NCI-H510A (cell line): ENCODE measurements at regions not wholly inside any gene's neighbourhood (a gene's known extent, or its start where the extent isn't known, plus 50 kb on each side); places are given as distances from the start of the nearest gene placed in this dataset.

Experiments used
- DNase-seq: peaks from one replicate; lab custom pipeline; 2025; lab: John Stamatoyannopoulos, UW

GRCh38 chr13:59494151-59494550, 669.6 kb downstream of the DIAPH3 start:
- no peak for DNase-seq

- no peak for DNase-seq
Measured at GRCh38 chr13:59494560-59494970, 669.2 kb downstream of the DIAPH3 start.

- DNase-seq, result no peak
Measured at GRCh38 chr13:59495299-59495698, 668.4 kb downstream of the DIAPH3 start.

- no peak for DNase-seq
Measured at GRCh38 chr13:59495936-59496512, 667.7 kb downstream of the DIAPH3 start.

GRCh38 chr13:59497621-59498247, 666.0 kb downstream of the DIAPH3 start:
- DNase-seq, result no peak

GRCh38 chr13:59501004-59501403, 662.7 kb downstream of the DIAPH3 start:
- no peak for DNase-seq

- DNase-seq, result no peak
Measured at GRCh38 chr13:59504407-59504806, 659.3 kb downstream of the DIAPH3 start.

GRCh38 chr13:59510386-59510785, 653.3 kb downstream of the DIAPH3 start:
- no peak for DNase-seq

- no peak for DNase-seq
Measured at GRCh38 chr13:59513686-59514085, 650.0 kb downstream of the DIAPH3 start.

GRCh38 chr13:59514316-59514715, 649.4 kb downstream of the DIAPH3 start:
- DNase-seq, result no peak

GRCh38 chr13:59519819-59520218, 643.9 kb downstream of the DIAPH3 start:
- DNase-seq, result no peak

GRCh38 chr13:59521549-59521948, 642.2 kb downstream of the DIAPH3 start:
- no peak for DNase-seq

GRCh38 chr13:59522652-59523051, 641.1 kb downstream of the DIAPH3 start:
- DNase-seq, result no peak

- no peak for DNase-seq
Measured at GRCh38 chr13:59527500-59527899, 636.2 kb downstream of the DIAPH3 start.

- DNase-seq, result peak; percentile 7
Measured at GRCh38 chr13:59531571-59532091, 632.1 kb downstream of the DIAPH3 start.

- no peak for DNase-seq
Measured at GRCh38 chr13:59532405-59532804, 631.3 kb downstream of the DIAPH3 start.

GRCh38 chr13:59533561-59534555, 629.9 kb downstream of the DIAPH3 start:
- no peak for DNase-seq

GRCh38 chr13:59534806-59535205, 628.9 kb downstream of the DIAPH3 start:
- no peak for DNase-seq

- DNase-seq, result no peak
Measured at GRCh38 chr13:59537500-59537899, 626.2 kb downstream of the DIAPH3 start.

GRCh38 chr13:59538512-59538911, 625.2 kb downstream of the DIAPH3 start:
- DNase-seq, result no peak

GRCh38 chr13:59542303-59542702, 621.4 kb downstream of the DIAPH3 start:
- DNase-seq, result no peak

GRCh38 chr13:59543418-59543817, 620.3 kb downstream of the DIAPH3 start:
- no peak for DNase-seq

- no peak for DNase-seq
Measured at GRCh38 chr13:59545007-59545406, 618.7 kb downstream of the DIAPH3 start.
